ENCODE measurements at regions not wholly inside any gene's neighbourhood (a gene's known extent, or its start where the extent isn't known, plus 50 kb on each side); places are given as distances from the start of the nearest gene placed in this dataset.
A peak's percentile ranks its signal among the peaks of the same experiment; 100 is the strongest.

DNA sequence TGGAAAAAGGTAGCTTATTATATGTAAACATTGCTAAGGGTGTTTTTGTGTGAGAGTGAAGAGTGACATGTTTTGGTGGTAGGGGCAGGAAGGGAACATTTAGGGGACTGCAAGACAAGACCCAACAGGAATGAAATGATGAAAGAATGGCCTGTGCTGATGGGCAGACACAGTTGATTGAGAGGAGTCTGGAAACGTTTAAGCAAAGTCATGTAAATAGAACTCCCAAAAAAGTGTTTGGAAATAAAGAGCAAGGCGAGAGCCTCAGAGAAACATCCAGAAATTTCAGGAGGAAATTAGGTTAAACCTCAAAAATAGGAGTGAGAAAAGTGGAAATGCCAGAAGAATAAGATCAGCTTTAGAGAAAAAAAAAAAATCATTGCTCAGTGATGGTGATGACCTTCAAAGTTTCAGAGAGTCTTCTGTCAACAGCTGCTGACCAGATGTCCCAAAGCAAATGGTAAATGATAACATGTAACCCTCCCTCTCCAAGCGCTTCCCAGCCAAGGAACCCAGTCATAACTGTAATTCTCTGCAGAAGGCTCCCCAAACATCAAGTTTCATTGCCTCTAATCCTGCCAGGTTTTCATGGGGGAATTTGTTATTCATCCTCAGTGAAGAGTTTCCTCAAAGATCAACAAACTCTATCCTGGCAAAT is 223.2 kb upstream of the FAR2 start:
- no peaks in the 10 kb centered on the region for H3K4me1 ChIP-seq (ENCODE audit: control insufficient read depth, low read depth, low read length)
- no peak overlapping the region for H2BK5ac ChIP-seq (ENCODE audit: low read length)
- WGBS (ENCODE audit: extremely low coverage, insufficient coverage, low lambda C conversion rate): no CpG with 5 or more reads among the region's 3 CpGs
- no peak for DNase-seq
- no peaks in the 10 kb centered on the region for H3K36me3 ChIP-seq (ENCODE audit: control insufficient read depth, insufficient read depth, low read length)
- no peaks in the 10 kb centered on the region for H3K79me2 ChIP-seq (ENCODE audit: control insufficient read depth, insufficient read depth, low read length)
- no peak overlapping the region for H3K18ac ChIP-seq (ENCODE audit: low read length)
- no peak overlapping the region for H3K9ac ChIP-seq (ENCODE audit: low read length)
- H3K4me2 ChIP-seq (ENCODE audit: low read length): no peak overlapping the region
- H3K27me3 ChIP-seq (ENCODE audit: insufficient read depth, low read length, poor library complexity): no peaks in the 10 kb centered on the region
- no peak overlapping the region for H2BK120ac ChIP-seq (ENCODE audit: low read depth, low read length)
- H4K5ac ChIP-seq (ENCODE audit: low read length): no peak overlapping the region
- no peak overlapping the region for H2AK5ac ChIP-seq (ENCODE audit: low read length)
- no peak overlapping the region for H2BK15ac ChIP-seq (replicated peaks; ENCODE audit: low read depth)
- no peak overlapping the region for H3K4ac ChIP-seq (ENCODE audit: low read depth, low read length)
- H3K79me1 ChIP-seq (ENCODE audit: low read length): no peaks in the 10 kb centered on the region
- no peak overlapping the region for H4K8ac ChIP-seq (ENCODE audit: low read depth, low read length)
- no peak overlapping the region for H3K4me3 ChIP-seq (ENCODE audit: low read length)
- no peak overlapping the region for H3K27ac ChIP-seq (ENCODE audit: low read depth, low read length)
- no peak overlapping the region for H3K23ac ChIP-seq (ENCODE audit: low read length)
- no peak overlapping the region for H3K56ac ChIP-seq (ENCODE audit: low read length)

- Histone ChIP-seq H4K5ac (ENCODE audit: low read length) (no peak overlapping the region), H3K4me2 (ENCODE audit: low read length) (no peak overlapping the region), H3K27me3 (ENCODE audit: insufficient read depth, low read length, poor library complexity) (no peaks in the 10 kb centered on the region), H3K56ac (ENCODE audit: low read length) (no peak overlapping the region), H2BK15ac (replicated peaks; ENCODE audit: low read depth) (no peak overlapping the region), H3K27ac (ENCODE audit: low read depth, low read length) (no peak overlapping the region), H3K9ac (ENCODE audit: low read length) (no peak overlapping the region), H3K36me3 (ENCODE audit: control insufficient read depth, insufficient read depth, low read length) (no peaks in the 10 kb centered on the region), H3K4me3 (ENCODE audit: low read length) (no peak overlapping the region), H3K23ac (ENCODE audit: low read length) (no peak overlapping the region), H2BK120ac (ENCODE audit: low read depth, low read length) (no peak overlapping the region), H4K8ac (ENCODE audit: low read depth, low read length) (no peak overlapping the region), H3K18ac (ENCODE audit: low read length) (no peak overlapping the region), H2AK5ac (ENCODE audit: low read length) (no peak overlapping the region), H3K79me1 (ENCODE audit: low read length) (no peaks in the 10 kb centered on the region), H2BK5ac (ENCODE audit: low read length) (no peak overlapping the region), H3K4me1 (ENCODE audit: control insufficient read depth, low read depth, low read length) (no peaks in the 10 kb centered on the region), H3K4ac (ENCODE audit: low read depth, low read length) (no peak overlapping the region), H3K79me2 (ENCODE audit: control insufficient read depth, insufficient read depth, low read length) (no peaks in the 10 kb centered on the region)
- no CpG with 5 or more reads among the region's 2 CpGs for WGBS (ENCODE audit: extremely low coverage, insufficient coverage, low lambda C conversion rate)
- no peak for DNase-seq
Observed at GRCh38 chr12:28930704-28931103, 218.4 kb upstream of the FAR2 start.

- Histone ChIP-seq H3K27me3 (ENCODE audit: insufficient read depth, low read length, poor library complexity) (no peaks in the 10 kb centered on the region), H3K4me3 (ENCODE audit: low read length) (no peak overlapping the region), H3K18ac (ENCODE audit: low read length) (no peak overlapping the region), H3K4me1 (ENCODE audit: control insufficient read depth, low read depth, low read length) (no peaks in the 10 kb centered on the region), H4K5ac (ENCODE audit: low read length) (no peak overlapping the region), H2BK5ac (ENCODE audit: low read length) (no peak overlapping the region), H2AK5ac (ENCODE audit: low read length) (no peak overlapping the region), H3K56ac (ENCODE audit: low read length) (no peak overlapping the region), H2BK120ac (ENCODE audit: low read depth, low read length) (no peak overlapping the region), H3K9ac (ENCODE audit: low read length) (no peak overlapping the region), H3K36me3 (ENCODE audit: control insufficient read depth, insufficient read depth, low read length) (no peaks in the 10 kb centered on the region), H3K4ac (ENCODE audit: low read depth, low read length) (no peak overlapping the region), H4K8ac (ENCODE audit: low read depth, low read length) (no peak overlapping the region), H3K4me2 (ENCODE audit: low read length) (no peak overlapping the region), H3K23ac (ENCODE audit: low read length) (no peak overlapping the region), H3K79me2 (ENCODE audit: control insufficient read depth, insufficient read depth, low read length) (no peaks in the 10 kb centered on the region), H3K27ac (ENCODE audit: low read depth, low read length) (no peak overlapping the region), H2BK15ac (replicated peaks; ENCODE audit: low read depth) (no peak overlapping the region), H3K79me1 (ENCODE audit: low read length) (no peaks in the 10 kb centered on the region)
- no peak for DNase-seq
- no CpG with 5 or more reads among the region's 1 CpG for WGBS (ENCODE audit: extremely low coverage, insufficient coverage, low lambda C conversion rate)
Observed at GRCh38 chr12:28933176-28933575, 215.9 kb upstream of the FAR2 start.

GRCh38 chr12:28933864-28934527 is 215.1 kb upstream of the FAR2 start:
- Histone ChIP-seq H4K5ac (ENCODE audit: low read length) (no peak overlapping the region), H3K79me1 (ENCODE audit: low read length) (no peaks in the 10 kb centered on the region), H2BK5ac (ENCODE audit: low read length) (no peak overlapping the region), H3K18ac (ENCODE audit: low read length) (no peak overlapping the region), H3K56ac (ENCODE audit: low read length) (no peak overlapping the region), H4K8ac (ENCODE audit: low read depth, low read length) (no peak overlapping the region), H2BK120ac (ENCODE audit: low read depth, low read length) (no peak overlapping the region), H3K4me3 (ENCODE audit: low read length) (no peak overlapping the region), H2BK15ac (replicated peaks; ENCODE audit: low read depth) (no peak overlapping the region), H3K27ac (ENCODE audit: low read depth, low read length) (no peak overlapping the region), H3K36me3 (ENCODE audit: control insufficient read depth, insufficient read depth, low read length) (no peaks in the 10 kb centered on the region), H3K4me2 (ENCODE audit: low read length) (no peak overlapping the region), H3K79me2 (ENCODE audit: control insufficient read depth, insufficient read depth, low read length) (no peaks in the 10 kb centered on the region), H3K27me3 (ENCODE audit: insufficient read depth, low read length, poor library complexity) (no peaks in the 10 kb centered on the region), H3K4ac (ENCODE audit: low read depth, low read length) (no peak overlapping the region), H2AK5ac (ENCODE audit: low read length) (no peak overlapping the region), H3K9ac (ENCODE audit: low read length) (no peak overlapping the region), H3K23ac (ENCODE audit: low read length) (no peak overlapping the region), H3K4me1 (ENCODE audit: control insufficient read depth, low read depth, low read length) (no peaks in the 10 kb centered on the region)
- no CpG with 5 or more reads among the region's 8 CpGs for WGBS (ENCODE audit: extremely low coverage, insufficient coverage, low lambda C conversion rate)
- no peak for DNase-seq

DNA sequence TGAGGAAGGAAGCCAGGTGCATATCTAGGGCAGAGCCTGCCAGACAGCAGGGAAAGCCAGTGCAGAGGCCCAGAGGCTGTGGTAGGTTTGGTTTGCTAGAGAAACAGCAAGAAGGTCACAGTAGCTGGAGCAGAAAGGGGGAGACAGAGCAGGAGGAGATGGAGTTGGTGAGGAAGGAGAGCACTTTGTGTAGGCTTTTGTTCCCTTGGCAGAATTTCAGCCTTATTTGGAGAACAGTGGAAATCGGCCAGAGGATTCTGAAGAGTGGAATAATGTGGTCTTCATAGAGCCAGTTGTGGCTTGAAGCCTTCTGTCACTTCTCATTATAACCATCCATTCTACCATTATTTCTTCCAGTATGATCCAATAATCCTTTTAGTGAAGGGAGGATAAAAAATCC is 212.9 kb upstream of the FAR2 start:
- H4K8ac ChIP-seq (ENCODE audit: low read depth, low read length): no peak overlapping the region
- H3K27ac ChIP-seq (ENCODE audit: low read depth, low read length): no peak overlapping the region
- H2BK5ac ChIP-seq (ENCODE audit: low read length): no peak overlapping the region
- no CpG with 5 or more reads among the region's 1 CpG for WGBS (ENCODE audit: extremely low coverage, insufficient coverage, low lambda C conversion rate)
- no peak overlapping the region for H2AK5ac ChIP-seq (ENCODE audit: low read length)
- H3K36me3 ChIP-seq (ENCODE audit: control insufficient read depth, insufficient read depth, low read length): no peaks in the 10 kb centered on the region
- no peak overlapping the region for H3K23ac ChIP-seq (ENCODE audit: low read length)
- H3K9ac ChIP-seq (ENCODE audit: low read length): no peak overlapping the region
- H3K4me3 ChIP-seq (ENCODE audit: low read length): no peak overlapping the region
- no peak overlapping the region for H3K56ac ChIP-seq (ENCODE audit: low read length)
- no peak for DNase-seq
- H2BK120ac ChIP-seq (ENCODE audit: low read depth, low read length): no peak overlapping the region
- H3K18ac ChIP-seq (ENCODE audit: low read length): no peak overlapping the region
- no peak overlapping the region for H4K5ac ChIP-seq (ENCODE audit: low read length)
- no peaks in the 10 kb centered on the region for H3K27me3 ChIP-seq (ENCODE audit: insufficient read depth, low read length, poor library complexity)
- H3K4me2 ChIP-seq (ENCODE audit: low read length): no peak overlapping the region
- H3K79me2 ChIP-seq (ENCODE audit: control insufficient read depth, insufficient read depth, low read length): no peaks in the 10 kb centered on the region
- H3K4me1 ChIP-seq (ENCODE audit: control insufficient read depth, low read depth, low read length): no peaks in the 10 kb centered on the region
- H3K4ac ChIP-seq (ENCODE audit: low read depth, low read length): no peak overlapping the region
- no peaks in the 10 kb centered on the region for H3K79me1 ChIP-seq (ENCODE audit: low read length)
- no peak overlapping the region for H2BK15ac ChIP-seq (replicated peaks; ENCODE audit: low read depth)

DNA sequence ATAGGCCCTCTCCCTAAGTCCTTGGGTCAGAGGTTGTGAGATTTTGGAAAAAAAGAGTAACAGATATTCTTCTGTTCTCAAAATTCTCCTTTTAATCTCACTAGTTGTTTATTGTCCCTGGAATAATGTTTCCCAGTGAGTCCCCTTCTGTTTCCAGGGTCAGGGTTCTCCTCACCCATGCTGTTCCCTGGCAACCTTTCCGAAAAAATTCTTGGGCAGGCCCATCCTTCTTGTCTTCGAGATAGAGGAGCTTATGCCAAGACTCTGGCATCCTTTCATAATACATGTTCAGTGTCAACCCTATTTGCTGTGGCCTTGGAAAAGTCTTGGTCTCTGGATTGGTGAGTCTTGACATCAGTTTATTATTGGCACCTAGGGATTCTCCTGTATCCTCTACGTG is 212.4 kb upstream of the FAR2 start:
- no peak overlapping the region for H3K4ac ChIP-seq (ENCODE audit: low read depth, low read length)
- H3K9ac ChIP-seq (ENCODE audit: low read length): no peak overlapping the region
- H3K56ac ChIP-seq (ENCODE audit: low read length): no peak overlapping the region
- no CpG with 5 or more reads among the region's 3 CpGs for WGBS (ENCODE audit: extremely low coverage, insufficient coverage, low lambda C conversion rate)
- H3K36me3 ChIP-seq (ENCODE audit: control insufficient read depth, insufficient read depth, low read length): no peaks in the 10 kb centered on the region
- no peak overlapping the region for H2BK5ac ChIP-seq (ENCODE audit: low read length)
- H2BK120ac ChIP-seq (ENCODE audit: low read depth, low read length): no peak overlapping the region
- DNase-seq: no peak
- no peaks in the 10 kb centered on the region for H3K79me2 ChIP-seq (ENCODE audit: control insufficient read depth, insufficient read depth, low read length)
- H3K23ac ChIP-seq (ENCODE audit: low read length): no peak overlapping the region
- no peaks in the 10 kb centered on the region for H3K4me1 ChIP-seq (ENCODE audit: control insufficient read depth, low read depth, low read length)
- no peak overlapping the region for H4K8ac ChIP-seq (ENCODE audit: low read depth, low read length)
- no peak overlapping the region for H3K4me2 ChIP-seq (ENCODE audit: low read length)
- no peak overlapping the region for H2AK5ac ChIP-seq (ENCODE audit: low read length)
- no peak overlapping the region for H3K4me3 ChIP-seq (ENCODE audit: low read length)
- H3K18ac ChIP-seq (ENCODE audit: low read length): peak overlapping the region; percentile 28
- no peak overlapping the region for H3K27ac ChIP-seq (ENCODE audit: low read depth, low read length)
- no peak overlapping the region for H2BK15ac ChIP-seq (replicated peaks; ENCODE audit: low read depth)
- H4K5ac ChIP-seq (ENCODE audit: low read length): no peak overlapping the region
- no peaks in the 10 kb centered on the region for H3K79me1 ChIP-seq (ENCODE audit: low read length)
- no peaks in the 10 kb centered on the region for H3K27me3 ChIP-seq (ENCODE audit: insufficient read depth, low read length, poor library complexity)
